A549 (cell line): ENCODE measurements at regions not wholly inside any gene's neighbourhood (a gene's known extent, or its start where the extent isn't known, plus 50 kb on each side); places are given as distances from the start of the nearest gene placed in this dataset.

Experiments
- CBX8 ChIP-seq: fragments of 200-600 bp; sonication (generic); IDR thresholded peaks from 2 replicates; pipeline ENCODE4 v1.6.1; 2016
- CHD4 ChIP-seq: fragments of 200-600 bp; sonication (generic); IDR thresholded peaks from 2 replicates; pipeline ENCODE4 v1.6.1; 2016; ENCODE audit warnings: antibody characterized with exemption, mild to moderate bottlenecking, borderline replicate concordance
- CTCF ChIP-seq: fragments of >200 bp; sonication (Bioruptor Twin); formaldehyde crosslinking; IDR thresholded peaks from 3 replicates; pipeline ENCODE4 v1.5.1; 2016
- ESRRA ChIP-seq: fragments of 150-350 bp; IDR thresholded peaks from 2 replicates; pipeline ENCODE4 v1.6.1; 2014; ENCODE audit warnings: mild to moderate bottlenecking, low read length, borderline replicate concordance
- FOSL2 ChIP-seq, 2 experiments: fragments of 450-650 bp in 1 of 2; fragments of >200 bp in 1 of 2; sonication (Bioruptor Twin) in 1 of 2; formaldehyde crosslinking; IDR thresholded peaks; 2 replicates each; pipeline versions ENCODE4 v1.5.0 to v1.6.1; 2016 to 2020; ENCODE audit warnings: mild to moderate bottlenecking in 1 of 2, moderate library complexity in 1 of 2
- HDAC2 ChIP-seq: fragments of 200-600 bp; sonication (generic); IDR thresholded peaks from 2 replicates; pipeline ENCODE4 v1.6.1; 2016
- JUN ChIP-seq, 2 experiments: fragments of >200 bp; sonication (Bioruptor Twin); formaldehyde crosslinking; IDR thresholded peaks; 2 replicates in 1 of 2; 3 replicates in 1 of 2; pipeline ENCODE4 v1.6.1; 2016 to 2017
- MAX ChIP-seq: IDR thresholded peaks from 2 replicates; pipeline ENCODE4 v1.6.1; 2012
- POLR2A ChIP-seq: IDR thresholded peaks from 2 replicates; pipeline ENCODE4 v1.6.1; 2012; ENCODE audit warnings: mild to moderate bottlenecking, low read length
- POLR2AphosphoS2 ChIP-seq: conservative IDR thresholded peaks from 2 replicates; pipeline ENCODE4 v1.6.1; 2012; ENCODE audit warnings: low read length, improper control_type of control experiment, inconsistent platforms
- RAD21 ChIP-seq, 2 experiments: fragments of >200 bp in 1 of 2; sonication (Bioruptor Twin) in 1 of 2; formaldehyde crosslinking in 1 of 2; IDR thresholded peaks in 1 of 2; conservative IDR thresholded peaks in 1 of 2; 2 replicates in 1 of 2; 3 replicates in 1 of 2; pipeline ENCODE4 v1.6.1; 2012 to 2018; ENCODE audit warnings: inconsistent platforms in 1 of 2
- RFX5 ChIP-seq: fragments of 450-650 bp; IDR thresholded peaks from 2 replicates; pipeline ENCODE4 v1.7.1; 2014; ENCODE audit warnings: antibody characterized with exemption, mild to moderate bottlenecking, moderate library complexity
- ZFP36 ChIP-seq: fragments of 450-650 bp; IDR thresholded peaks from 2 replicates; pipeline ENCODE4 v1.6.1; 2014; ENCODE audit warnings: borderline replicate concordance; ENCODE audit not compliant: partially characterized antibody
- TF ChIP-seq, protein P1 (sequence below): fragments of 450-650 bp; IDR thresholded peaks from 2 replicates; pipeline ENCODE4 v1.6.1; 2014; ENCODE audit warnings: antibody characterized with exemption

DNA sequence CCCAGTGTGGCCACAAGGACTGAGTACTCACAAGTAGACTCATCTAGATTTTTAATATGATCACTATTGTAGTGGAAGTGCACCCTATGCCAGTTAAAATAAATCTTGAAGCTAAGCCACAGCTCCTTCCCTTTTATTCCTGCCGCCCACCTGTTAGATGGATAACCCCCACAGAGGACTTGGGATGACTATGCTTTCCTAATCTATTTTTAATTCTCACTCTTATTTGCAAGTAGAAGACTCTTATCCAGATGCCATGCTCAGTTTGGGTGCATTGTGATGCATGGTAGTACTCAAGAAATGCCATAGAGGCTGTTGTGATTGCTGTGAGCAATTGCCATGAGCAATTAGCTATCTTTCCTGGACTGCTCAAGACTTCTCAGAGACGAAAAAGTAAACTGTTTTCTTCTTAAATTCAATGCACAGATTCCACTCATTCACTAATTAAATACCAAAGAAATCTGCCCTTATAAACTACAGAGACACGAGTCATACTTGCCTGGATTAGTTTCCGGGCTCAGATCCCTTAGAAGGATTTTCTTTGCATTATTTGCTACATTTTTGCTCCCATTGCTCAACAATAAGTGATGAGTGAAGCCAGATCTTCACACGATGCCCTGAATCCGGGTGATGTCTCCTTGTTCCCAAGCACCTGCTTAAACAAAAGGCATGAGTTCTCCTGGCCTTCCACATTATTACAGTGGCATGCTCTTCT, 472.1 kb downstream of the SOX2 start:
- TF ChIP-seq ZFP36 (no peak), CTCF (no peak), MAX (no peak), ESRRA (no peak), CHD4 (no peak), RAD21 (conservative IDR thresholded peaks at IDR 0.05 in 1 of 2, IDR thresholded peaks at IDR 0.05 in 1 of 2) (no peak), CBX8 (no peak), POLR2A (no peak), FOSL2 (IDR thresholded peaks at IDR 0.05) (no peak), FOSL2 (CRISPR knock-in tag; IDR thresholded peaks at IDR 0.05) (no peak), HDAC2 (no peak), RFX5 (no peak), POLR2AphosphoS2 (no peak), JUN (IDR thresholded peaks at IDR 0.05) (no peak)
- TF ChIP-seq, protein P1, sequence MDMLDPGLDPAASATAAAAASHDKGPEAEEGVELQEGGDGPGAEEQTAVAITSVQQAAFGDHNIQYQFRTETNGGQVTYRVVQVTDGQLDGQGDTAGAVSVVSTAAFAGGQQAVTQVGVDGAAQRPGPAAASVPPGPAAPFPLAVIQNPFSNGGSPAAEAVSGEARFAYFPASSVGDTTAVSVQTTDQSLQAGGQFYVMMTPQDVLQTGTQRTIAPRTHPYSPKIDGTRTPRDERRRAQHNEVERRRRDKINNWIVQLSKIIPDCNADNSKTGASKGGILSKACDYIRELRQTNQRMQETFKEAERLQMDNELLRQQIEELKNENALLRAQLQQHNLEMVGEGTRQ, result no peak
